HepG2 (cell line): ENCODE measurements at regions not wholly inside any gene's neighbourhood (a gene's known extent, or its start where the extent isn't known, plus 50 kb on each side); places are given as distances from the start of the nearest gene placed in this dataset.

Experiments
- ATAC-seq: fragments of 200-7000 bp; cut with Tn5 transposase; 3 replicates; pipeline ENCODE4 v1.9.1; 2020; ENCODE audit warnings: mild to moderate bottlenecking, moderate library complexity
- BruUV-seq: library from RNA; stranded (reverse); fragments of 400-500 nt; replicated peaks from 2 replicates; lab custom pipeline; 2021; lab: Mats Ljungman, UMichigan
- CTCF ChIA-PET: fragments of 300-600 bp; formaldehyde crosslinking; extraction: SDS; loops from one replicate; lab custom pipeline; 2021; ENCODE audit warnings: low total read pairs, inconsistent platforms, low intra/inter-chr PET ratio; lab: Yijun Ruan, JAX
- POLR2A ChIA-PET: fragments of 350-600 bp; sonication (Branson Sonifier 250); formaldehyde crosslinking; loops from one replicate; lab custom pipeline; 2020; ENCODE audit warnings: antibody characterized with exemption, inconsistent platforms; lab: Yijun Ruan, JAX
- DNase-seq: peaks from one replicate; pipeline ENCODE4 v3.0.0-alpha.2; 2015; ENCODE audit warnings: low spot score
- FAIRE-seq: peaks from 3 replicates; lab custom pipeline; 2011; peaks lifted over from hg19 to GRCh38; lab: Jason Lieb, UNC
- H2AFZ ChIP-seq: one replicate; pipeline ENCODE4 v1.6.1; 2011; ENCODE audit warnings: low read length, inconsistent platforms
- H3K27ac ChIP-seq: fragments of 300-600 bp; 3 replicates; pipeline ENCODE4 v1.8.0; 2011; ENCODE audit warnings: mixed run types, mild to moderate bottlenecking, mixed read lengths, low read length, inconsistent platforms; ENCODE audit not compliant: insufficient read depth; ENCODE audit errors: extremely low read length
- H3K27me3 ChIP-seq, 2 experiments: fragments of 200-600 bp in 1 of 2; 2 replicates in 1 of 2; 3 replicates in 1 of 2; pipeline versions ENCODE4 v1.6.0 to v1.8.0; 2011; ENCODE audit warnings: low read length in 2 of 2, mild to moderate bottlenecking in 2 of 2, moderate library complexity in 2 of 2, inconsistent platforms in 1 of 2; ENCODE audit not compliant: insufficient read depth in 2 of 2, control insufficient read depth in 1 of 2
- H3K36me3 ChIP-seq, 2 experiments: fragments of 200-600 bp in 1 of 2; replicated peaks in 1 of 2; 2 replicates in 1 of 2; 3 replicates in 1 of 2; pipeline versions ENCODE4 v1.5.1 to v1.8.0; 2011; ENCODE audit warnings: low read length in 2 of 2, inconsistent platforms in 1 of 2; ENCODE audit not compliant: insufficient read depth in 2 of 2, control insufficient read depth in 1 of 2
- H3K4me1 ChIP-seq: 2 replicates; pipeline ENCODE4 v1.5.1; 2012; ENCODE audit warnings: low read length, inconsistent platforms; ENCODE audit not compliant: insufficient read depth
- H3K4me2 ChIP-seq: 2 replicates; pipeline ENCODE4 v1.6.0; 2011; ENCODE audit warnings: low read depth, low read length, inconsistent platforms
- H3K4me3 ChIP-seq, 3 experiments: fragments of 200-600 bp in 1 of 3; sonication (generic), shearing (Covaris generic) in 1 of 3; replicated peaks in 1 of 3; 2 replicates each; pipeline ENCODE4 v1.5.1; 2011 to 2016; ENCODE audit warnings: low read length in 3 of 3, inconsistent platforms in 2 of 3, low read depth in 2 of 3, mild to moderate bottlenecking in 2 of 3, control low read depth in 1 of 3, mixed read lengths in 1 of 3; ENCODE audit not compliant: insufficient read depth in 1 of 3
- H3K79me2 ChIP-seq: one replicate; pipeline ENCODE4 v1.6.1; 2011; ENCODE audit warnings: low read length, inconsistent platforms; ENCODE audit not compliant: insufficient read depth
- H3K9ac ChIP-seq: 2 replicates; pipeline ENCODE4 v1.6.0; 2011; ENCODE audit warnings: mild to moderate bottlenecking, low read depth, low read length, inconsistent platforms; ENCODE audit not compliant: insufficient read depth
- H3K9me3 ChIP-seq: 2 replicates; pipeline ENCODE4 v1.5.1; 2012; ENCODE audit warnings: mild to moderate bottlenecking, low read length
- H4K20me1 ChIP-seq: 2 replicates; pipeline ENCODE4 v1.6.0; 2011; ENCODE audit warnings: inconsistent platforms, mild to moderate bottlenecking, low read length, moderate library complexity; ENCODE audit not compliant: insufficient read depth
- ARNT ChIP-seq: fragments of 450-650 bp; IDR thresholded peaks from 2 replicates; pipeline ENCODE4 v1.6.1; 2017
- ATF1 ChIP-seq: IDR thresholded peaks from 2 replicates; pipeline ENCODE4 v1.6.1; 2016; ENCODE audit warnings: mild to moderate bottlenecking, control low read depth
- EZH2 ChIP-seq: conservative IDR thresholded peaks from 2 replicates; pipeline ENCODE4 v1.6.1; 2012; ENCODE audit warnings: mild to moderate bottlenecking, low read depth, low read length, moderate library complexity
- FIP1L1 ChIP-seq: fragments of 200-400 bp; formaldehyde crosslinking; IDR thresholded peaks from 2 replicates; pipeline ENCODE4 v1.6.1; 2018; ENCODE audit warnings: low read depth, mild to moderate bottlenecking, low read length, moderate library complexity, borderline replicate concordance; ENCODE audit not compliant: insufficient read depth
- GZF1 ChIP-seq: sonication (generic); formaldehyde crosslinking; IDR thresholded peaks from 2 replicates; pipeline ENCODE4 v1.5.1; 2020; ENCODE audit warnings: mild to moderate bottlenecking, missing genetic modification reagents
- HES4 ChIP-seq: sonication (generic); formaldehyde crosslinking; IDR thresholded peaks from 2 replicates; pipeline ENCODE4 v1.9.0; 2021; ENCODE audit warnings: mild to moderate bottlenecking, missing genetic modification reagents, borderline replicate concordance
- SNAPC2 ChIP-seq: sonication (generic); formaldehyde crosslinking; IDR thresholded peaks from 2 replicates; pipeline ENCODE4 v1.8.1; 2022; ENCODE audit warnings: mild to moderate bottlenecking, missing genetic modification reagents
- TCF7 ChIP-seq: sonication (generic); IDR thresholded peaks from 2 replicates; pipeline ENCODE4 v1.6.1; 2016; ENCODE audit warnings: antibody characterized with exemption, low read depth
- YEATS2 ChIP-seq: sonication (generic); formaldehyde crosslinking; IDR thresholded peaks from 2 replicates; pipeline ENCODE4 v1.4.0; 2020; ENCODE audit warnings: missing genetic modification reagents, borderline replicate concordance
- ZNF143 ChIP-seq: sonication (generic); formaldehyde crosslinking; IDR thresholded peaks from 2 replicates; pipeline ENCODE4 v1.4.0; 2020; ENCODE audit warnings: missing genetic modification reagents
- ZNF282 ChIP-seq: fragments of 450-650 bp; IDR thresholded peaks from 2 replicates; pipeline ENCODE4 v1.6.1; 2018; ENCODE audit not compliant: partially characterized antibody
- ZNF547 ChIP-seq: sonication (generic); formaldehyde crosslinking; IDR thresholded peaks from 2 replicates; pipeline ENCODE4 v1.5.1; 2020; ENCODE audit warnings: mild to moderate bottlenecking, missing genetic modification reagents
- ZNF772 ChIP-seq: sonication (generic); formaldehyde crosslinking; IDR thresholded peaks from 2 replicates; pipeline ENCODE4 v1.5.0; 2020; ENCODE audit warnings: mild to moderate bottlenecking, missing genetic modification reagents
- WGBS: methylation state at CpG from one replicate; pipeline ENCODE4 v1.1.6; 2017; ENCODE audit warnings: low lambda C conversion rate; 5-methylcytosine and 5-hydroxymethylcytosine counted together
- in situ Hi-C: cut with HindIII; loops from 2 replicates; pipeline ENCODE4 v1.10.0; 2017; ENCODE audit warnings: low pct_unique_long_range_greater_than_20kb; ENCODE audit not compliant: extremely low pct_ligation_motif_present
- intact Hi-C: fragments of 100-400 bp; cut with micrococcal nuclease; formaldehyde crosslinking; loops from one replicate; pipeline ENCODE4 v1.10.0; 2022; ENCODE audit not compliant: unreplicated experiment
- TF ChIP-seq, protein P1 (sequence below): sonication (generic); formaldehyde crosslinking; IDR thresholded peaks from 2 replicates; pipeline ENCODE4 v1.4.0; 2020; ENCODE audit warnings: low read depth, mild to moderate bottlenecking, missing genetic modification reagents
- TF ChIP-seq, protein P2 (sequence below): sonication (generic); formaldehyde crosslinking; IDR thresholded peaks from 2 replicates; pipeline ENCODE4 v1.4.0; 2020; ENCODE audit warnings: missing genetic modification reagents, borderline replicate concordance
- TF ChIP-seq, protein P3 (sequence below): sonication (generic); formaldehyde crosslinking; conservative IDR thresholded peaks from 2 replicates; pipeline ENCODE4 v1.8.1; 2023; ENCODE audit warnings: missing genetic modification reagents
- TF ChIP-seq, protein P4 (sequence below): sonication (generic); formaldehyde crosslinking; IDR thresholded peaks from 2 replicates; pipeline ENCODE4 v1.4.0; 2020; ENCODE audit warnings: missing genetic modification reagents; ENCODE audit errors: not compliant biosample characterization

DNA sequence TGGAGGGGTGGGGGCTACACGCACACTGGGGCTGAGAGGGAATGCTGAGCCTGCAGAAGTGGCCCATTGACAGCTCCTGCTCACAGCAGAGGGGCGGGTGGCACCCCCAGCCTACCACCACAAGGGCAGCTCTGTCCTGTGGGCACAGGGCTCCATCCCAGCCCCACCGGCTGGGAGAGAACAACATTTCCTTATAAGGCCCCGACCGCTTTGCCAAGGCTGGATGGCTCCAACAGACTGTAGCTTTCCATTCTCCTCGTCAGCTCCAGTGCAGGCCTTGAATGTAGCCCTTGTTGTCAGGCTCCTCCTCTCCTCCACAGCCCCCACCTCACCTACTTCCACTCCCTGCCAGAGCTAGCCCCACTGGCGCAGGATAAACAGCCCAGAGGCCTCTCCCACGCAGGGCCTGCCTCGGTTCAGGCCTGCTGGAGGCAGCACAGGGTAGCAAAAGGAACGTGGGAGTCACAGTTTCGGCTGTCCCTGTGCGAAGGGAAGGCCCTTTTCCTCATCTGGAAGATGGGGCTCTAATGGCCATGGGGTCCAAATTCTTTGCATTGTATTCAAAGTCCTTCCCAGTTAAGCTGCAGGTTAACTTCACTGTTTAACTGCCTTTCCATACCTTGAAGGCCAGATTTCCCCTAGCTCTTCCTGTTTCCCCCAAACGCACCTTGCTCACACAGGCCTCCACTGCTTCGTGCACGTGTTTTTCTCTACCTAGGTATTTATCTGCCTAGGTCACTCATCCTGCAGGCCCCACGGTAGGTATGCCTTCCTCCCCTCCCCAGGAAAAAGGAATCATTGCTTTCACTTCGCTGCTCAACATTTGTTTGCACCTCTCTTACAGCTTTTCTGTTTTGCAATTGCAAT, 101.6 kb upstream of the LPP start:
- POLR2A ChIA-PET = interaction anchor here (1.0 to 1.9 kb wide), 16 partner anchors 9 to 312 kb away, joined by 3 to 22 read pairs (median 4); partner anchors contain the start of genes BCL6 and LPP
- Histone ChIP-seq H3K9ac (peak overlapping the region; percentile 59), H2AFZ (no peak overlapping the region), H3K27ac (peak overlapping the region; percentile 72), H3K4me2 (peak overlapping the region; percentile 79), H4K20me1 (no peaks in the 10 kb centered on the region), H3K79me2 (no peaks in the 10 kb centered on the region), H3K4me1 (peaks cover 76% of the 10 kb centered on the region), H3K36me3 (no peaks in the 10 kb centered on the region), H3K9me3 (no peaks in the 10 kb centered on the region), H3K27me3 (no peaks in the 10 kb centered on the region), H3K4me3 (peak overlapping the region; percentile 10 to 51 (median 26); a peak in 4 of 6 replicates)
- ATAC-seq (peak; percentile 96), FAIRE-seq (no peak), DNase-seq (peak; percentile 90)
- WGBS = 11% methylated on average over 15 of the region's 17 CpGs
- CTCF ChIA-PET = no interaction called here
- intact Hi-C loops = loop anchor here (2.0 kb wide), 2 partner anchors 70 to 100 kb away; no protein-coding TSS in a partner anchor
- in situ Hi-C loops = no loop called here
- BruUV-seq = TSS peak; percentile 94
- no peak for TF ChIP-seq ARNT
- TF ChIP-seq ZNF772 (CRISPR knock-in tag) = peak; percentile 53; the same call in 1 of the 2 replicates
- TF ChIP-seq TCF7 = no peak
- TF ChIP-seq ATF1 (CRISPR knock-in tag) = no peak; the same call in 1 of the 2 replicates
- TF ChIP-seq, protein P1, sequence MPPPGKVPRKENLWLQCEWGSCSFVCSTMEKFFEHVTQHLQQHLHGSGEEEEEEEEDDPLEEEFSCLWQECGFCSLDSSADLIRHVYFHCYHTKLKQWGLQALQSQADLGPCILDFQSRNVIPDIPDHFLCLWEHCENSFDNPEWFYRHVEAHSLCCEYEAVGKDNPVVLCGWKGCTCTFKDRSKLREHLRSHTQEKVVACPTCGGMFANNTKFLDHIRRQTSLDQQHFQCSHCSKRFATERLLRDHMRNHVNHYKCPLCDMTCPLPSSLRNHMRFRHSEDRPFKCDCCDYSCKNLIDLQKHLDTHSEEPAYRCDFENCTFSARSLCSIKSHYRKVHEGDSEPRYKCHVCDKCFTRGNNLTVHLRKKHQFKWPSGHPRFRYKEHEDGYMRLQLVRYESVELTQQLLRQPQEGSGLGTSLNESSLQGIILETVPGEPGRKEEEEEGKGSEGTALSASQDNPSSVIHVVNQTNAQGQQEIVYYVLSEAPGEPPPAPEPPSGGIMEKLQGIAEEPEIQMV (CRISPR knock-in tag) = no peak
- 0 out of 2 replicates have a peak, but pooled peaks have one; percentile 7 for TF ChIP-seq HES4
- TF ChIP-seq, protein P2, sequence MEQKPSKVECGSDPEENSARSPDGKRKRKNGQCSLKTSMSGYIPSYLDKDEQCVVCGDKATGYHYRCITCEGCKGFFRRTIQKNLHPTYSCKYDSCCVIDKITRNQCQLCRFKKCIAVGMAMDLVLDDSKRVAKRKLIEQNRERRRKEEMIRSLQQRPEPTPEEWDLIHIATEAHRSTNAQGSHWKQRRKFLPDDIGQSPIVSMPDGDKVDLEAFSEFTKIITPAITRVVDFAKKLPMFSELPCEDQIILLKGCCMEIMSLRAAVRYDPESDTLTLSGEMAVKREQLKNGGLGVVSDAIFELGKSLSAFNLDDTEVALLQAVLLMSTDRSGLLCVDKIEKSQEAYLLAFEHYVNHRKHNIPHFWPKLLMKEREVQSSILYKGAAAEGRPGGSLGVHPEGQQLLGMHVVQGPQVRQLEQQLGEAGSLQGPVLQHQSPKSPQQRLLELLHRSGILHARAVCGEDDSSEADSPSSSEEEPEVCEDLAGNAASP = peak; percentile 18; the same call in 1 of the 2 replicates
- 0 out of 2 replicates have a peak, but pooled peaks have one; percentile 34 for TF ChIP-seq ZNF547 (CRISPR knock-in tag)
- no peak for TF ChIP-seq EZH2
- no peak for TF ChIP-seq ZNF282
- TF ChIP-seq ZNF143 (CRISPR knock-in tag) = no peak
- TF ChIP-seq GZF1 (CRISPR knock-in tag) = no peak
- TF ChIP-seq, protein P3, sequence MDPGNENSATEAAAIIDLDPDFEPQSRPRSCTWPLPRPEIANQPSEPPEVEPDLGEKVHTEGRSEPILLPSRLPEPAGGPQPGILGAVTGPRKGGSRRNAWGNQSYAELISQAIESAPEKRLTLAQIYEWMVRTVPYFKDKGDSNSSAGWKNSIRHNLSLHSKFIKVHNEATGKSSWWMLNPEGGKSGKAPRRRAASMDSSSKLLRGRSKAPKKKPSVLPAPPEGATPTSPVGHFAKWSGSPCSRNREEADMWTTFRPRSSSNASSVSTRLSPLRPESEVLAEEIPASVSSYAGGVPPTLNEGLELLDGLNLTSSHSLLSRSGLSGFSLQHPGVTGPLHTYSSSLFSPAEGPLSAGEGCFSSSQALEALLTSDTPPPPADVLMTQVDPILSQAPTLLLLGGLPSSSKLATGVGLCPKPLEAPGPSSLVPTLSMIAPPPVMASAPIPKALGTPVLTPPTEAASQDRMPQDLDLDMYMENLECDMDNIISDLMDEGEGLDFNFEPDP (CRISPR knock-in tag) = 0 out of 2 replicates have a peak, but pooled peaks have one; percentile 86
- TF ChIP-seq, protein P4, sequence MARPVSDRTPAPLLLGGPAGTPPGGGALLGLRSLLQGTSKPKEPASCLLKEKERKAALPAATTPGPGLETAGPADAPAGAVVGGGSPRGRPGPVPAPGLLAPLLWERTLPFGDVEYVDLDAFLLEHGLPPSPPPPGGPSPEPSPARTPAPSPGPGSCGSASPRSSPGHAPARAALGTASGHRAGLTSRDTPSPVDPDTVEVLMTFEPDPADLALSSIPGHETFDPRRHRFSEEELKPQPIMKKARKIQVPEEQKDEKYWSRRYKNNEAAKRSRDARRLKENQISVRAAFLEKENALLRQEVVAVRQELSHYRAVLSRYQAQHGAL (CRISPR knock-in tag) = no peak
- no peak for TF ChIP-seq FIP1L1
- TF ChIP-seq YEATS2 (CRISPR knock-in tag) = no peak
- TF ChIP-seq SNAPC2 (CRISPR knock-in tag) = no peak
